Kidney epithelial cell (primary cell): ENCODE measurements at regions not wholly inside any gene's neighbourhood (a gene's known extent, or its start where the extent isn't known, plus 50 kb on each side); places are given as distances from the start of the nearest gene placed in this dataset.

Experiments
- DNase-seq: peaks from one replicate; pipeline ENCODE4 v3.0.0-alpha.2; 2010; ENCODE audit warnings: low read depth
- H3K27me3 ChIP-seq: 2 replicates; pipeline ENCODE4 v1.6.0; 2011; ENCODE audit warnings: low read length; ENCODE audit not compliant: control insufficient read depth, insufficient read depth
- H3K36me3 ChIP-seq: 2 replicates; pipeline ENCODE4 v1.5.1; 2011; ENCODE audit warnings: low read length; ENCODE audit not compliant: control insufficient read depth, insufficient read depth
- H3K4me3 ChIP-seq: 2 replicates; pipeline ENCODE4 v1.5.1; 2011; ENCODE audit warnings: low read depth, mild to moderate bottlenecking, control low read depth, low read length
- CTCF ChIP-seq: IDR thresholded peaks from 2 replicates; pipeline ENCODE4 v1.5.1; 2011; ENCODE audit warnings: mild to moderate bottlenecking, moderate library complexity, low read length, control low read depth, inconsistent platforms; ENCODE audit not compliant: insufficient read depth, poor library complexity, severe bottlenecking

- TF ChIP-seq CTCF = no peak
- H3K27me3 ChIP-seq = no peaks in the 10 kb centered on the region
- H3K4me3 ChIP-seq = no peak overlapping the region
- H3K36me3 ChIP-seq = no peaks in the 10 kb centered on the region
- no peak for DNase-seq
Measured at GRCh38 chr22:48428631-48429371, 1398.9 kb downstream of the BRD1 start.

- H3K27me3 ChIP-seq = no peaks in the 10 kb centered on the region
- DNase-seq = no peak
- no peak overlapping the region for H3K4me3 ChIP-seq
- TF ChIP-seq CTCF = no peak
- H3K36me3 ChIP-seq = no peaks in the 10 kb centered on the region
Measured at GRCh38 chr22:48427731-48428211, 1399.9 kb downstream of the BRD1 start.

GRCh38 chr22:48426466-48427380 lies 1401.0 kb downstream of the BRD1 start:
- Histone ChIP-seq H3K27me3 (no peaks in the 10 kb centered on the region), H3K36me3 (no peaks in the 10 kb centered on the region), H3K4me3 (no peak overlapping the region)
- no peak for TF ChIP-seq CTCF
- no peak for DNase-seq

GRCh38 chr22:48425641-48426040 lies 1402.0 kb downstream of the BRD1 start:
- DNase-seq = no peak
- TF ChIP-seq CTCF = no peak
- Histone ChIP-seq H3K27me3 (no peaks in the 10 kb centered on the region), H3K4me3 (no peak overlapping the region), H3K36me3 (no peaks in the 10 kb centered on the region)

- no peak overlapping the region for H3K4me3 ChIP-seq
- DNase-seq = no peak
- H3K36me3 ChIP-seq = no peaks in the 10 kb centered on the region
- no peak for TF ChIP-seq CTCF
- H3K27me3 ChIP-seq = no peaks in the 10 kb centered on the region
Measured at GRCh38 chr22:48425091-48425506, 1402.6 kb downstream of the BRD1 start.
